Parathyroid adenoma (tissue), 2 donors: ENCODE measurements at regions not wholly inside any gene's neighbourhood (a gene's known extent, or its start where the extent isn't known, plus 50 kb on each side); places are given as distances from the start of the nearest gene placed in this dataset.

Experiments
- H2AFZ ChIP-seq: fragments of 300-600 bp; sonication (generic); one replicate; pipeline ENCODE4 v1.7.0; 2017; ENCODE audit warnings: antibody characterized with exemption, mild to moderate bottlenecking
- H3K27ac ChIP-seq: fragments of 300-600 bp; sonication (generic); one replicate; pipeline ENCODE4 v1.7.0; 2017
- H3K27me3 ChIP-seq: fragments of 300-600 bp; sonication (generic); one replicate; pipeline ENCODE4 v1.7.0; 2017; ENCODE audit warnings: low read length; ENCODE audit not compliant: control insufficient read depth, insufficient read depth
- H3K36me3 ChIP-seq: fragments of 300-600 bp; sonication (generic); one replicate; pipeline ENCODE4 v1.7.0; 2017; ENCODE audit warnings: low read length; ENCODE audit not compliant: control insufficient read depth, insufficient read depth
- H3K4me1 ChIP-seq: fragments of 300-600 bp; sonication (generic); one replicate; pipeline ENCODE4 v1.7.0; 2017; ENCODE audit warnings: control low read depth
- H3K4me2 ChIP-seq: fragments of 300-600 bp; sonication (generic); one replicate; pipeline ENCODE4 v1.7.0; 2017; ENCODE audit warnings: low read length
- H3K4me3 ChIP-seq: fragments of 300-600 bp; sonication (generic); one replicate; pipeline ENCODE4 v1.7.0; 2017; ENCODE audit warnings: low read depth, low read length
- H3K79me2 ChIP-seq: fragments of 300-600 bp; sonication (generic); one replicate; pipeline ENCODE4 v1.7.0; 2017; ENCODE audit warnings: control low read depth
- H3K9ac ChIP-seq: fragments of 300-600 bp; sonication (generic); one replicate; pipeline ENCODE4 v1.7.0; 2017; ENCODE audit warnings: mild to moderate bottlenecking
- H3K9me3 ChIP-seq: fragments of 300-600 bp; sonication (generic); one replicate; pipeline ENCODE4 v1.7.0; 2017; ENCODE audit warnings: low read length; ENCODE audit not compliant: control insufficient read depth
- TF ChIP-seq, protein P1 (sequence below): fragments of 300-600 bp; sonication (generic); IDR thresholded peaks from one replicate; pipeline ENCODE4 v1.7.0; 2017; ENCODE audit warnings: antibody characterized with exemption, mild to moderate bottlenecking
- donor health status: primary hyperparathyroidism.

DNA sequence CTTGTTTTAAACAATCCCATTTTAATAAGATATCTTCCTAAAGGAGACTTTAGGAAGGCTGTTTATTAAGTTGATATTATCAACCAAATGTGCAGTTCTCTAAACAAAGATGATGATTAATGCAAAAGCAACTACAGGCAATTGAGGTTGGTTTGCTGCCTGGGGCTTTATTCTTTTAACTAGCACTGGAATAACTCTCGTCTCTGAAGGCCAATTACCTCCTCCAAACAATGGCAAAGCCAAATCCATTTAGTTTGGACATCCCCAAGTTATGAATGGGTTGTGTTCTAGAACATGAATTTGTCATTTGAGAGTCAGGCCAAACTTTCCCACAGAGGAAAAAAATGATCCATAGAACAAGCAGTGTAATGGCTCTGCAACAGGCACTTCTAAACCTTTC, 114.1 kb downstream of the SLC16A9 start:
- H3K27ac ChIP-seq, result no peak overlapping the region

DNA sequence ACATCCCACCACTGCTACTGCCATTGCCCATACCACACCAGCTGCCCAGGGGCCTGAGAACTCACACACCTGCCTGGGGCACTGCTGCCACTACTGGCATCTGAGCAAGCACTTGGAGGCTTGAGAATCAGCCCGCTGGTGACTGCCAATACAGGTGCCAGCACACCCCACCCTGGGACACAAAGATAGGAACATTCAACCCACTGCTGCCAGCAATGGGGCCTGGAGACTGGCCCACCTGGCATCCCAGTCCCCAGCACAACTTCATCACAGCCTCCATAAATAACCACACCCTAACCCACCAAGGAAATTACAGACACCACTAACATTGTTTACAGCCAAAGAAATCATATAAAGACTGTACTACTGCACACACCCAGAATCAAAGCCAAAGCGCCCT, 115.9 kb downstream of the SLC16A9 start:
- Histone ChIP-seq H2AFZ (no peak overlapping the region), H3K4me1 (no peaks in the 10 kb centered on the region), H3K4me2 (no peak overlapping the region), H3K4me3 (no peak overlapping the region), H3K27ac (no peak overlapping the region), H3K27me3 (no peaks in the 10 kb centered on the region), H3K36me3 (no peaks in the 10 kb centered on the region), H3K9ac (no peak overlapping the region), H3K9me3 (no peaks in the 10 kb centered on the region), H3K79me2 (no peaks in the 10 kb centered on the region)
- TF ChIP-seq, protein P1, sequence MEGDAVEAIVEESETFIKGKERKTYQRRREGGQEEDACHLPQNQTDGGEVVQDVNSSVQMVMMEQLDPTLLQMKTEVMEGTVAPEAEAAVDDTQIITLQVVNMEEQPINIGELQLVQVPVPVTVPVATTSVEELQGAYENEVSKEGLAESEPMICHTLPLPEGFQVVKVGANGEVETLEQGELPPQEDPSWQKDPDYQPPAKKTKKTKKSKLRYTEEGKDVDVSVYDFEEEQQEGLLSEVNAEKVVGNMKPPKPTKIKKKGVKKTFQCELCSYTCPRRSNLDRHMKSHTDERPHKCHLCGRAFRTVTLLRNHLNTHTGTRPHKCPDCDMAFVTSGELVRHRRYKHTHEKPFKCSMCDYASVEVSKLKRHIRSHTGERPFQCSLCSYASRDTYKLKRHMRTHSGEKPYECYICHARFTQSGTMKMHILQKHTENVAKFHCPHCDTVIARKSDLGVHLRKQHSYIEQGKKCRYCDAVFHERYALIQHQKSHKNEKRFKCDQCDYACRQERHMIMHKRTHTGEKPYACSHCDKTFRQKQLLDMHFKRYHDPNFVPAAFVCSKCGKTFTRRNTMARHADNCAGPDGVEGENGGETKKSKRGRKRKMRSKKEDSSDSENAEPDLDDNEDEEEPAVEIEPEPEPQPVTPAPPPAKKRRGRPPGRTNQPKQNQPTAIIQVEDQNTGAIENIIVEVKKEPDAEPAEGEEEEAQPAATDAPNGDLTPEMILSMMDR, result no peak

More for the DNA sequence above, 114.1 kb downstream of the SLC16A9 start:
- H3K4me2 ChIP-seq, result no peak overlapping the region
- TF ChIP-seq, protein P1, result no peak
- no peaks in the 10 kb centered on the region for H3K27me3 ChIP-seq
- no peaks in the 10 kb centered on the region for H3K36me3 ChIP-seq
- H3K9me3 ChIP-seq, result no peaks in the 10 kb centered on the region
- no peak overlapping the region for H3K4me3 ChIP-seq
- no peaks in the 10 kb centered on the region for H3K4me1 ChIP-seq
- no peak overlapping the region for H3K9ac ChIP-seq
- H2AFZ ChIP-seq, result no peak overlapping the region
- H3K79me2 ChIP-seq, result no peaks in the 10 kb centered on the region

DNA sequence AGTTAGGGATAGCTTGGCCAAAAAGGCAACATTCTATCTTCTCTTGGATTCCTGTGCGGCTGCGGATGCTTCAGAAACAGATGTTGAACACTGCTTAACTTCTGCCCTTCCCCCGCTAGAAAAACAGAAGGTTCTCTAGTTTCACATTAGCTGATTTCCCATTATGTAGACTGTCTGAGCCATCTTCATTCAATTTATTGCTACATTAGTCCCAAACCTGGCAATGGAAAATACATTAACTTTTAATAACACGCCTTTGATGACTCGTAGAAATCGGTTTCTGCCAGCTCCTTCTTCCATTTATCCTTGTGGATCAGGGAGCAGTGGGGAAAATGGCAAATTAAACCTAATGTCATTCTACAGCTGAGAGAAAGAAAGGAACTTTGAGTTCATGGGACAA, 119.9 kb downstream of the SLC16A9 start:
- Histone ChIP-seq H3K4me2 (no peak overlapping the region), H3K36me3 (no peaks in the 10 kb centered on the region), H3K27me3 (no peaks in the 10 kb centered on the region), H3K4me3 (no peak overlapping the region), H3K9ac (no peak overlapping the region), H3K79me2 (no peaks in the 10 kb centered on the region), H3K9me3 (no peaks in the 10 kb centered on the region), H2AFZ (no peak overlapping the region), H3K4me1 (no peaks in the 10 kb centered on the region), H3K27ac (no peak overlapping the region)
- TF ChIP-seq, protein P1, result no peak

DNA sequence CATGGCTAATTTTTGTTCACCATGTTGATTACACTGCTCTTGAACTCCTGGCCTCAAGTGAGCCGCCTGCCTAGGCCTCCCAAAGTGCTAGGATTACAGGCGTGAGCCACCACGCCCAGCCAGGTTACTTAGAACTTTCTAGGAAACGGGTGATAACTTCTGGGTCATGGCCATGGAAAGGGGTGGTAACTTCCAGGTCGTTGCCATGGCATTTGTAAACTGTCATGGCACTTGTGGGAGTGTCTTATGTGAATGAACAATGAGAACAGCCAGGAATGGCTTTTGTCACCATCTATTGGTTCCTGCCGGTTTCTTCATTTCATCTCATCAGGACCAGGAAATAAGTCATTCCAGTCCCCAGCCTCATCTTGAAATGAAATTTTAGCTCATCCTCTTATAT, 120.9 kb downstream of the SLC16A9 start:
- Histone ChIP-seq H3K27ac (no peak overlapping the region), H3K4me3 (no peak overlapping the region), H3K36me3 (no peaks in the 10 kb centered on the region), H2AFZ (no peak overlapping the region), H3K4me1 (no peaks in the 10 kb centered on the region), H3K79me2 (no peaks in the 10 kb centered on the region), H3K4me2 (no peak overlapping the region), H3K9ac (no peak overlapping the region), H3K27me3 (no peaks in the 10 kb centered on the region), H3K9me3 (no peaks in the 10 kb centered on the region)
- TF ChIP-seq, protein P1, result no peak

DNA sequence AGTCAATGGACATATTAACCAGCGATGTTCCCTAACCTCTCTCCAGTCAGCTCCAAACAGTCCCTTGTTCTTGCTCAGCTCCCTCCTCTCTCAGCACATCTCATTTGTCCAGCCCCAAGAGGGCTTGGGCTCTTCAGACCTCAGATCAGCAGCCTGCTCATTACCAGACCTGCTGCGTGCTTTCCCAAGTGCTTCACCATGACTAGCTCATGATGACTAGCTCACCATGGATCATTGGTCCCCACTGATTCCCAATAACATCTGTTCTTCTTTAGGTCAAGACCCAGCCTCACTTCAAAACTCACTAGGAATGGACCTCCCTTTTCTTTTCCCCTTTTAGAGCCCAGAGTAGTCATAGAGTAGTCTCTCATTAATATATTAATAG, 121.9 kb downstream of the SLC16A9 start:
- H3K4me2 ChIP-seq, result no peak overlapping the region
- H3K27ac ChIP-seq, result no peak overlapping the region
- H3K36me3 ChIP-seq, result no peaks in the 10 kb centered on the region
- H3K9me3 ChIP-seq, result no peaks in the 10 kb centered on the region
- TF ChIP-seq, protein P1, result no peak
- H2AFZ ChIP-seq, result no peak overlapping the region
- no peaks in the 10 kb centered on the region for H3K27me3 ChIP-seq
- H3K4me1 ChIP-seq, result no peaks in the 10 kb centered on the region
- no peak overlapping the region for H3K9ac ChIP-seq
- no peak overlapping the region for H3K4me3 ChIP-seq
- H3K79me2 ChIP-seq, result no peaks in the 10 kb centered on the region
